DND-41 (cell line): ENCODE measurements at regions not wholly inside any gene's neighbourhood (a gene's known extent, or its start where the extent isn't known, plus 50 kb on each side); places are given as distances from the start of the nearest gene placed in this dataset.

ENCODE experiments used
- EZH2 ChIP-seq: IDR thresholded peaks from 3 replicates; pipeline ENCODE4 v1.6.1; 2012; ENCODE audit warnings: borderline replicate concordance, low read depth, mild to moderate bottlenecking, moderate library complexity, low read length, inconsistent platforms; ENCODE audit not compliant: severe bottlenecking
- TF ChIP-seq, protein P1 (sequence below): IDR thresholded peaks from 2 replicates; pipeline ENCODE4 v1.5.1; 2012; ENCODE audit warnings: borderline replicate concordance, low read length, moderate library complexity, mild to moderate bottlenecking; ENCODE audit not compliant: poor library complexity, severe bottlenecking; ENCODE audit errors: extremely low read depth

DNA sequence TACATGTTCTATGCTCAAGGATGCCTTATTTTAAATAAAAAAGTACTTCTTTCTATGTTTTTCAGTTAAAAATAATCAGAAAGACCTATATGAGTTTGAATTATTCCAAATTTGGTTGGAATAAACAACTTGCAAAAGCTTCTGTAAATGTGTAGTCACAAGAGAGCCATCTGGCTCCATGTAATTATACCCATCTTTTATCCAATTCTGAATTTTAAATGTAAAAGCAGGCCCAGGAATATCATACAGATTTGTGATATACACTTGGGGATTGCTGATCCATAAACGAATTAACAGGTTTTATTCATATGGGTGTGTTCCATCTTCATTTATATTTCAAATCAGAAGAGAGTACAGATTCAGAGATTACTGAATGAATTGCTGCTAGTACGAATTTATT lies 329.2 kb upstream of the LRFN5 start:
- TF ChIP-seq, protein P1, sequence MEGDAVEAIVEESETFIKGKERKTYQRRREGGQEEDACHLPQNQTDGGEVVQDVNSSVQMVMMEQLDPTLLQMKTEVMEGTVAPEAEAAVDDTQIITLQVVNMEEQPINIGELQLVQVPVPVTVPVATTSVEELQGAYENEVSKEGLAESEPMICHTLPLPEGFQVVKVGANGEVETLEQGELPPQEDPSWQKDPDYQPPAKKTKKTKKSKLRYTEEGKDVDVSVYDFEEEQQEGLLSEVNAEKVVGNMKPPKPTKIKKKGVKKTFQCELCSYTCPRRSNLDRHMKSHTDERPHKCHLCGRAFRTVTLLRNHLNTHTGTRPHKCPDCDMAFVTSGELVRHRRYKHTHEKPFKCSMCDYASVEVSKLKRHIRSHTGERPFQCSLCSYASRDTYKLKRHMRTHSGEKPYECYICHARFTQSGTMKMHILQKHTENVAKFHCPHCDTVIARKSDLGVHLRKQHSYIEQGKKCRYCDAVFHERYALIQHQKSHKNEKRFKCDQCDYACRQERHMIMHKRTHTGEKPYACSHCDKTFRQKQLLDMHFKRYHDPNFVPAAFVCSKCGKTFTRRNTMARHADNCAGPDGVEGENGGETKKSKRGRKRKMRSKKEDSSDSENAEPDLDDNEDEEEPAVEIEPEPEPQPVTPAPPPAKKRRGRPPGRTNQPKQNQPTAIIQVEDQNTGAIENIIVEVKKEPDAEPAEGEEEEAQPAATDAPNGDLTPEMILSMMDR: no peak
- no peak for TF ChIP-seq EZH2
